HG02885 (cell line): ENCODE measurements at regions not wholly inside any gene's neighbourhood (a gene's known extent, or its start where the extent isn't known, plus 50 kb on each side); places are given as distances from the start of the nearest gene placed in this dataset.
A peak's percentile ranks its signal among the peaks of the same experiment; 100 is the strongest.

Source experiments
- ATAC-seq: cut with Tn5 transposase; IDR thresholded peaks from one replicate; pipeline ENCODE4 v1.9.1; 2021; ENCODE audit warnings: mild to moderate bottlenecking; ENCODE audit not compliant: unreplicated experiment, poor library complexity

GRCh38 chr6:92752114-92752513 is 667.2 kb downstream of the EPHA7 start:
- ATAC-seq = no peak

DNA sequence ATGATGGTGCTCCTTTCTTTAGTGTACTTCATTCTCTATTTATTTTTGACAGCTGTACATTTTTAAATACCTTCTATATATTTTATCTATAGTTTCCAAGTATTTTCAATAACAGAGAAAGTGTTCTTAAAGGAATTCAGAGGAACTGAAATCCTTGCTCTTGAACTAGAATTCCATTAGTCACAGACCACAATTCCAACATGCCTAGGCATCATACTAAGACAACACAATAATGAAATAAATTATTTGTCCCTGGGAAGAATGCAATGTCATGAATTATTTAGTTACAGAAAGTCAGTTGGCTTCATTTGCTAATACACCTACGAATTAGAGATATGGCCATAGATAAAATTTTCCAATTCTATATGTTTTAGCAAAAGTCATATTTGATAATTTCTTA is 671.2 kb downstream of the EPHA7 start:
- no peak for ATAC-seq

- ATAC-seq = no peak
These were observed 681.4 kb downstream of the EPHA7 start for GRCh38 chr6:92737983-92738382.

DNA sequence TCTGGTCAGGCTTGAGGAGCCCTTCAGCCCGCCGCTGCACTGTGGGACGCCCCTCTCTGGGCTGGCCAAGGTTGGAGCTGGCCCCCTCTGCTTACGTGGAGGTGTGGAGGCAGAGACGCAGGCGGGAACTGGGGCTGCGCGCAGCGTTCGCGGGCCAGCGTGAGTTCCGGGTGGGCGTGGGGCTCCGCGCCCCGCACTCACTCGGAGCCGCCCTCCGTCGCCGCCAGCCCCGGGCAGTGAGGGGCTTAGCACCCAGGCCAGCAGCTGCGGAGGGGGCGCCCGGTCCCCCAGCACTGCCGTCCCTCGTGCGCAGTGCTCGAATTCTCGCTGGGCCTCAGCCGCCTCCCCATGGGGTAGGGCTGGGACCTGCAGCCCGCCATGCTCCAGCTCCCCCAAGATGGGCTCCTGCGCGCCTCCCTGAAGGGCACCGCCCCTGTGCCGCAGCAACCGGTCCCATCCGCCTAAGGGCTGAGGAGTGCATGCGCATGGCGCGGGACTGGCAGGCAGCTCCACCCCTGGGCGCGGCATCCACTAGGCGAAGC is 695.9 kb downstream of the EPHA7 start:
- no peak for ATAC-seq

DNA sequence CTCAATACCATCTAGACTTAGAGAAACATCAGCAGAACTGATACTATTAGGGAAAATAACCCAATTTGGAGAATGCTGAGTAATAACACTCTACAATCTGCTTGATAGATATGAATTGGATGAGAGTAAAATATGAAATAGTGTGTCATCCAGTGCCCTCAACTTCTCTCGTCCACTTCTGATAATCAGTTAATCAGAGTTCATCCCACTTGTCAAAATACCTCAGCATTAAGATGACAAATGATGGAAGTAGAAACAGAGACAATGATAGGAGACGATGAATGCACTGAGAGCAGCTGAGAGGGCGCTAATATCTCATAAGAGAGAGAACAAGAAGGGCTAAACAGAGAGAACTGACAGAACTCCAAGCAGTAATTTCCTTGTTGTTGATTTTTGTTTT is 699.6 kb downstream of the EPHA7 start:
- no peak for ATAC-seq

- no peak for ATAC-seq
These were observed 702.7 kb downstream of the EPHA7 start for GRCh38 chr6:92716638-92717037.

DNA sequence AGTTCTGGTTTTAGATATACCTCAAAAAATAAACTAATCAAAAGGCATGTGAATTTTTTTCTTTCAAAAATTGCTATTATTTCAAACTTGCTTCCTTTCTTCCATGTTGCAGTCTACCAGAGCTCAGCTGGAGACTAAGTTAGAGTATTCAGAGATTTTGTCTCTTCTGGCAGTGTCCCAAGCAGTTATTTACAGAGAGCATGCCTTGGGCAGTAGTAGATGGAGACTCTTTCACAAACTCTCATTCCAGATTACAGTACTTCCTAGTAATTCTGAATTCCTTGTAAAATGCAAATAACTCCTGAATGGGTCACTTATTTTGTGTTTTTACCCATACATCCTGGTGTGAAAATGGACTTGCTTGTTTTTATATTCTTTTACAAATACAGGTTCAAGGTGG is 703.4 kb downstream of the EPHA7 start:
- no peak for ATAC-seq

GRCh38 chr6:92714346-92714745 is 705.0 kb downstream of the EPHA7 start:
- ATAC-seq = no peak

GRCh38 chr6:92710048-92710447 is 709.3 kb downstream of the EPHA7 start:
- ATAC-seq = peak; percentile 96

DNA sequence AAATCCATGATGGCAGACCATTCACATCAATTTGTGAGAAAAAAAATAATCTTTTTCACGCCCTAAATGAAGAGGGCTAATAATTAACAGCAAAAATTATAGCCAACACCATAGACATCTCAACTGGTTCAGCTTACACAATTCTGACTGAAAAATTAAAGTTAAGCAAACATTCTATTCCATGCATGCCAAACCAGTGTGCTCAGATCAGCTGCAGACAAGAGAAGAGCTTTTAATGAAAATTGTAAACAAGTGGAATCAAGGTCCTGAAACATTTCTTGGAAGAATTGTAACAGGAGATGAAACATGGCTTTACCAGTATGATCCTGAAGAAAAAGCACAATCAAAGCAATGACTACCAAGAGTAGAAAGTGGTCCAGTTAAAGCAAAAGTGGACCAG is 710.4 kb downstream of the EPHA7 start:
- no peak for ATAC-seq

DNA sequence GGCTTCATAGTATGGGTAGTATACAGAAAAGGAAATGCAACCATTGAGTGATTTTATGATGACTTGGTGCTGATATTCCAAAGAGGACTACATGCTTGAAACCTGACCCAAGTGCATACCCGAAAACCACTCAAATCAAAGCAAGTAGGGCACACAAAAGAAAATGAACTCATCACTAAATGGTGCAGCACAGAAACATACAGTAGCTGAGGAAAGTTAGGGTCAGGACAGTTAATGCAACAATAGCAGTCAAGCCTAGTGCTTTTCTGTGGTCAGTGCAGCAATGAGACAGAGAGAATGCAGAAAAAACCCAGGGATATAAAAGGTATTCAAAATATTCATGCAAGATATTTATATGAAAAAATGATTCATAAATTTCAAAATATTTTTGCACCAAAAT is 711.1 kb downstream of the EPHA7 start:
- no peak for ATAC-seq

DNA sequence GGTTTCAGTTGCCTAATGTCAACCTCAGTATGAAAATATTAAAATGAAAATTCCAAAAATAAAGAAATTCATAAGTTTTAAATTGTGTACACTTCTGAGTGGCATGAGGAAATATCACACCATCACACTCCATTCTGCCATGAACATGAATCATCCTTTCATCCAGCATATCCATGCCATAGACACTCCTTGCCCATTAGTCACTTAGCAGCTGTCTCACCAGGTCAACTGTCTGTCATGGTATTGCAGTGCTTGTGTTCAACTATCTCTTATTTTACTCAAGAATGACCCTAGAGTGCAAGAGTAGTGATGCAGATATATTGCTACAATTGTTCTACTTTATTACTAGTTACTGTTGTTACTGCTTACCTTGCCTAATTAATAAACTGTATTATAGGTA is 712.4 kb downstream of the EPHA7 start:
- no peak for ATAC-seq

- ATAC-seq = no peak
These were observed 717.8 kb downstream of the EPHA7 start for GRCh38 chr6:92701425-92702096.

- no peak for ATAC-seq
These were observed 718.9 kb downstream of the EPHA7 start for GRCh38 chr6:92700411-92700810.

- no peak for ATAC-seq
These were observed 728.3 kb downstream of the EPHA7 start for GRCh38 chr6:92690997-92691599.

DNA sequence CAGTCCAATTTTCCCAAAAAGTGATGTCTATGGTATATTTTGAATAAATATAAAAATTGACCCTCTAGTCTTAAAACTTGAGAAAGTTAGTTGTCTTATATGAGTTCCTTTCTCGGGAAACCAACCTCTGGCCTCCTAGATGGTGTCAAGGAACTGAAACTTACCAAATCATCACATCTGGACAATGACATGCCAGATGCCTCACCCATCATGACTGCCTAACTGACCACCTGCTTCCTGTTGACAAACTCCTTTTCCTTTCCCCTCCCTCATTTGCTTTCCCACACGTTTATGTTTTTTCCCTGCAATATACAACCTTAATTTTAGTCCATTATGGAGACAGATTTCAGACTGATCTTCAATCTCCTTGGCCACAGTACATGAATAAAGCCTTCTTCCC is 731.0 kb downstream of the EPHA7 start:
- ATAC-seq = no peak

DNA sequence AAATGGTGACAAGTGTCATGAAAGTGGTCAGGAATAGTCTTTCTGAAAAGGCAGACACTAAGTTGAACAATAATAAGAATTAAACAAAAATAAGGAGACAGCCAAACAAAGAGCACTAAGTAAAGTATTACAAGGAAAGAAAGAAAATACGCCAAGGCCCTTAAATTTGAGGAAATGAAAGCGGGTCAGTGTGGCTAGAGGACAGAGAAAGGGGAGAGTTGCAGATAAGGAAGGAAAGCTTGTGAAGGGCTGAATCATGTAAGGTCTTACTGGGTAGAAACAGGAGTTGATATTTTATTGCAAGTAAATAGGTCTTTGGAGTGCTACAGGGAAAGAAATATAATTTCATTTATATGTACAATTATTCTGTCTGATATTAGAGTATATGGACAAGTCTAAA is 732.1 kb downstream of the EPHA7 start:
- no peak for ATAC-seq

DNA sequence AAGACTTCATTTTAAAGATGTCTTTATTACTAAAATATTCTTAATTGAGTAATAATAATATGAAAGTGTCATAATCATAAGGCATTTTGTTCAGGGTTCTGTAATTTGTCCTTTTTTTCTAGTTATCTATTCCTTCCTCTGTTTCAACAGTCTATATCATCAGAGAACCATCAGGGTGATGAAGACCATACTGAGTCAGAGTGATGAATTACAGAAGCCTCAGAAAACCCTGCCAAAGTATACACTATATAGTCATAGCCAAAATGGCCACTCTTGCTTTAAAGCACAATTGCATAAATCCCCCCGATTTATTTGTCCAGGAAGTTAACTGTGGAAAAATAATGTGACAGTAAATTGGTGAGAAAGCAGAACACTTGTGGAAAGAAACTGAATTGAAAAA is 735.0 kb downstream of the EPHA7 start:
- no peak for ATAC-seq

GRCh38 chr6:92683748-92684147 is 735.6 kb downstream of the EPHA7 start:
- ATAC-seq = no peak

GRCh38 chr6:92682516-92683398 is 736.6 kb downstream of the EPHA7 start:
- ATAC-seq = no peak

- ATAC-seq = no peak
These were observed 738.0 kb downstream of the EPHA7 start for GRCh38 chr6:92681401-92681800.
